ENCODE measurements at regions not wholly inside any gene's neighbourhood (a gene's known extent, or its start where the extent isn't known, plus 50 kb on each side); places are given as distances from the start of the nearest gene placed in this dataset.
"Not testable (repeated sequence)": the region's sequence is repeated elsewhere in the genome, so short reads cannot be mapped to it uniquely, and the experiment has no call there.

- Histone ChIP-seq H3K27ac (ENCODE audit: extremely low read length, insufficient read depth, low read length) (no peak overlapping the region), H3K9me3 (ENCODE audit: low read length) (peaks cover 57% of the 10 kb centered on the region), H3K36me3 (replicated peaks in 1 of 2; ENCODE audit: control insufficient read depth in 1 of 2, insufficient read depth in 2 of 2, low read length in 2 of 2) (no peaks in the 10 kb centered on the region), H4K20me1 (ENCODE audit: insufficient read depth, low read length) (no peaks in the 10 kb centered on the region), H3K9ac (ENCODE audit: insufficient read depth, low read depth, low read length) (no peak overlapping the region), H3K4me3 (replicated peaks in 1 of 3; ENCODE audit: insufficient read depth in 1 of 3, low read depth in 2 of 3, low read length in 3 of 3) (no peak overlapping the region), H2AFZ (ENCODE audit: low read length) (no peak overlapping the region), H3K4me1 (ENCODE audit: insufficient read depth, low read length) (no peaks in the 10 kb centered on the region), H3K4me2 (ENCODE audit: low read depth, low read length) (no peak overlapping the region), H3K27me3 (ENCODE audit: control insufficient read depth in 1 of 2, insufficient read depth in 2 of 2, low read length in 2 of 2) (no peaks in the 10 kb centered on the region), H3K79me2 (ENCODE audit: insufficient read depth, low read length) (no peaks in the 10 kb centered on the region)
- intact Hi-C loops (cut with micrococcal nuclease; ENCODE audit: unreplicated experiment) (no loop called here), in situ Hi-C loops (cut with HindIII; ENCODE audit: extremely low pct_ligation_motif_present, low pct_unique_long_range_greater_than_20kb) (no loop called here)
- DNase-seq (ENCODE audit: low spot score) (no peak), FAIRE-seq (no peak), ATAC-seq (no peak)
- TF ChIP-seq ZNF12 (CRISPR knock-in tag; IDR thresholded peaks at IDR 0.05): no peak
- no peak for TF ChIP-seq SALL2 (CRISPR knock-in tag; IDR thresholded peaks at IDR 0.05)
- TF ChIP-seq POLR2AphosphoS5 (IDR thresholded peaks at IDR 0.05; ENCODE audit: low read depth, low read length): no peak
- ChIA-PET CTCF (ENCODE audit: low intra/inter-chr PET ratio, low total read pairs) (no interaction called here), POLR2A (no interaction called here)
- 6% methylated on average over 1 of the region's 1 CpG for WGBS (ENCODE audit: low lambda C conversion rate)
- BruUV-seq (replicated peaks): no TSS peak
Measured at GRCh38 chr11:42422090-42422489, 889.7 kb upstream of the API5 start.

GRCh38 chr11:42434911-42435310 is 876.9 kb upstream of the API5 start:
- FAIRE-seq; DNase-seq (ENCODE audit: low spot score); H3K4me2 ChIP-seq (ENCODE audit: low read depth, low read length); H3K27me3 ChIP-seq (ENCODE audit: control insufficient read depth in 1 of 2, insufficient read depth in 2 of 2, low read length in 2 of 2); H2AFZ ChIP-seq (ENCODE audit: low read length); H3K27ac ChIP-seq (ENCODE audit: extremely low read length, insufficient read depth, low read length); BruUV-seq (replicated peaks); in situ Hi-C loops (cut with HindIII; ENCODE audit: extremely low pct_ligation_motif_present, low pct_unique_long_range_greater_than_20kb); H3K4me3 ChIP-seq (replicated peaks in 1 of 3; ENCODE audit: insufficient read depth in 1 of 3, low read depth in 2 of 3, low read length in 3 of 3); CTCF ChIA-PET (ENCODE audit: low intra/inter-chr PET ratio, low total read pairs); H3K36me3 ChIP-seq (replicated peaks in 1 of 2; ENCODE audit: control insufficient read depth in 1 of 2, insufficient read depth in 2 of 2, low read length in 2 of 2); H3K9ac ChIP-seq (ENCODE audit: insufficient read depth, low read depth, low read length); ATAC-seq; H3K79me2 ChIP-seq (ENCODE audit: insufficient read depth, low read length); POLR2A ChIA-PET; H3K4me1 ChIP-seq (ENCODE audit: insufficient read depth, low read length); H4K20me1 ChIP-seq (ENCODE audit: insufficient read depth, low read length); intact Hi-C loops (cut with micrococcal nuclease; ENCODE audit: unreplicated experiment): not testable (repeated sequence)
- WGBS (ENCODE audit: low lambda C conversion rate): 61% methylated on average over 20 of the region's 25 CpGs
- H3K9me3 ChIP-seq (ENCODE audit: low read length): peaks cover 45% of the 10 kb centered on the region

- Histone ChIP-seq H3K36me3 (replicated peaks in 1 of 2; ENCODE audit: control insufficient read depth in 1 of 2, insufficient read depth in 2 of 2, low read length in 2 of 2) (no peaks in the 10 kb centered on the region), H3K27ac (ENCODE audit: extremely low read length, insufficient read depth, low read length) (no peak overlapping the region), H3K4me1 (ENCODE audit: insufficient read depth, low read length) (no peaks in the 10 kb centered on the region), H3K4me3 (replicated peaks in 1 of 3; ENCODE audit: insufficient read depth in 1 of 3, low read depth in 2 of 3, low read length in 3 of 3) (no peak overlapping the region), H4K20me1 (ENCODE audit: insufficient read depth, low read length) (no peaks in the 10 kb centered on the region), H3K9ac (ENCODE audit: insufficient read depth, low read depth, low read length) (no peak overlapping the region), H3K4me2 (ENCODE audit: low read depth, low read length) (no peak overlapping the region), H2AFZ (ENCODE audit: low read length) (no peak overlapping the region), H3K27me3 (ENCODE audit: control insufficient read depth in 1 of 2, insufficient read depth in 2 of 2, low read length in 2 of 2) (no peaks in the 10 kb centered on the region), H3K9me3 (ENCODE audit: low read length) (peaks cover 81% of the 10 kb centered on the region), H3K79me2 (ENCODE audit: insufficient read depth, low read length) (no peaks in the 10 kb centered on the region)
- ATAC-seq (no peak), DNase-seq (ENCODE audit: low spot score) (no peak), FAIRE-seq (no peak)
- BruUV-seq (replicated peaks): no TSS peak
- 11% methylated on average over 4 of the region's 4 CpGs for WGBS (ENCODE audit: low lambda C conversion rate)
- in situ Hi-C loops (cut with HindIII; ENCODE audit: extremely low pct_ligation_motif_present, low pct_unique_long_range_greater_than_20kb) (no loop called here), intact Hi-C loops (cut with micrococcal nuclease; ENCODE audit: unreplicated experiment) (no loop called here)
- ChIA-PET CTCF (ENCODE audit: low intra/inter-chr PET ratio, low total read pairs) (no interaction called here), POLR2A (no interaction called here)
- no peak for TF ChIP-seq TERF1 (CRISPR knock-in tag; IDR thresholded peaks at IDR 0.05)
- TF ChIP-seq TCF7 (IDR thresholded peaks at IDR 0.05; ENCODE audit: low read depth): no peak
- TF ChIP-seq ZNF746 (CRISPR knock-in tag; IDR thresholded peaks at IDR 0.05): no peak
- no peak for TF ChIP-seq PHF5A (CRISPR knock-in tag; IDR thresholded peaks at IDR 0.05; ENCODE audit: low read depth, unreplicated experiment)
- no peak for TF ChIP-seq SKI (IDR thresholded peaks at IDR 0.05; ENCODE audit: partially characterized antibody)
- TF ChIP-seq ZNF224 (CRISPR knock-in tag; IDR thresholded peaks at IDR 0.05): no peak
- TF ChIP-seq CEBPB (IDR thresholded peaks at IDR 0.05; ENCODE audit: borderline replicate concordance, low read depth, low read length): no peak
- TF ChIP-seq ZBTB10 (CRISPR knock-in tag; IDR thresholded peaks at IDR 0.05; ENCODE audit: borderline replicate concordance): no peak
Measured at GRCh38 chr11:42444406-42444805, 867.4 kb upstream of the API5 start.
